Adipose tissue (tissue), 3 donors: ENCODE measurements at regions not wholly inside any gene's neighbourhood (a gene's known extent, or its start where the extent isn't known, plus 50 kb on each side); places are given as distances from the start of the nearest gene placed in this dataset.
A peak's percentile ranks its signal among the peaks of the same experiment; 100 is the strongest.

ENCODE experiments used
- H3K27ac ChIP-seq: one replicate; pipeline ENCODE4 v1.5.1; 2013; ENCODE audit warnings: low read depth, low read length
- WGBS, 3 donors: extraction: QIAGEN DNeasy Blood & Tissue Kit; methylation state at CpG; one replicate each; pipeline ENCODE4 v1.1.7; 2013; 5-methylcytosine and 5-hydroxymethylcytosine counted together
- donor health status: healthy with polysubstance abuse.
- donor health status: Bipolar disorder and iron deficiency.
- donor health status: healthy.

DNA sequence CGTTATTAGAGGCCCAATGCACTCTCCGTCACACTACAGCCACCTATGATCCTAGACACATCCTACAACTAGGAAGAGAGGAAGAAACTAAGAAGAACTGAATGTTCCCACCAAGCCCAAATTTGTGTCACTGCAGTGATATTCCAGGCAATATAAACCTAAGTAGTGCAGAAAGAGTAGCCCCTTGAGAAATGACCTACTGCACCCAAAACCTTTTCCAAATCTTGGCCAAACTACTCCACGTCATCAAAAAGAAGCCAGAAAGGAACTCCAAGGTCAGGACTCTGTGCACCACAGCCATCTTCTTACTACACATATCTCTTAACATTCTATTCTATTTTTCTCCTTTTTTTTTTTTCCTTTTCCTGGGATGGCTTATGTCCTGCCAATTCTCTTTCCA, 60.2 kb downstream of the ADAMTS1 start:
- WGBS, 3 donors, result 76 to 87% (median 76%) methylated on average over 3 of the region's 3 CpGs
- no peak overlapping the region for H3K27ac ChIP-seq

DNA sequence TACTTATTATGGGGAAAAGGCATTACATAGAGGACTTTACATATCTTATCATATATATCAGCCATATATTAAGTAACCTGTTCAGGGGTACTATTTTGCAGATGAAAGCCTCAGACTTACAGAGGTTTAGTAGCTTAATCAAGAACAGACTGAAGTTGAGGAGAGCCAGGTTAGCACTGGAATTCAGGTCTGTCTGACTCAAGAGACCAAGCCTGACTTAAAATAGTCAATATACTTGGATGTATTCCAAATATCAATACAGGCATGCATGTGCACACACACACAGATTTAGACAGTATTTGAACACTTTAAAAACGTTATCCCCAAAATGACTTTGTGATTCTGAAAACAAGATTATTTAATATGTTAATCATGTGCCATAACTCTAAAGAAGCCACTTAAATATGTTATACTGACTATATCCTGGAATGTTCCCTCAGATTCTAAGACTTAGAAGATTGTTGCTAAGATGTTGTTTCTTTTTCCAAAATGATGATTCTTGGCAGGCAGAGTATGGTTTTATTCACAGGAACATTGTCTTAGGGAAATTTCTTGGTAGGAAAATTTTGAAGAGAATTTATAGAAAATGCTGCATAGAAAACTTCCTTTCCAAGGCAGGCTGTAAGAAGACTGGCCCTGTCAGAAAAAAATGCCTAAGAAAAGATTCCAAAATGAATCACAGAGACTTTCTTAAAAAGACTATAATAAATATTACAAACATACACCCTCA, 61.6 kb downstream of the ADAMTS1 start:
- no peak overlapping the region for H3K27ac ChIP-seq
- 10 to 38% (median 37%) methylated on average over 1 of the region's 1 CpG for WGBS, 3 donors

DNA sequence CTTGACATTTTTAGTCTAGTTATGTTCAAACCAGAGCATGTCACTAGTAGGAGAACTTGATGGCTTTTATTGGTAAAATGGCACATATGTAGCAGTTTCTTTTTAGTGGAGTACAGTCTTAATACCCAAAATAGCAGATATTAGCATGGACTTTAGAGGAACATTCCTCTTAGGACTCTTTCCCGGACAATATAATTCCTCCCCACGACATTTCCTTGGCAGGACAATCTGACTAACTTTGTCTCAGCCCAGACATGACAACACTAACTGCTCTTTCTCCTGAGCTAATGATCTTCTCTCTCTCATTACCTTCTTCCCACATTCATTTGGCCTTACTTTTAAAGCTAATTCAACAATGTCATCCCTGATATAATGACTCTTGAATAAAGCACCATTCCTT, 62.5 kb downstream of the ADAMTS1 start:
- 38 to 79% (median 46%) methylated on average over 2 of the region's 2 CpGs for WGBS, 3 donors
- no peak overlapping the region for H3K27ac ChIP-seq

DNA sequence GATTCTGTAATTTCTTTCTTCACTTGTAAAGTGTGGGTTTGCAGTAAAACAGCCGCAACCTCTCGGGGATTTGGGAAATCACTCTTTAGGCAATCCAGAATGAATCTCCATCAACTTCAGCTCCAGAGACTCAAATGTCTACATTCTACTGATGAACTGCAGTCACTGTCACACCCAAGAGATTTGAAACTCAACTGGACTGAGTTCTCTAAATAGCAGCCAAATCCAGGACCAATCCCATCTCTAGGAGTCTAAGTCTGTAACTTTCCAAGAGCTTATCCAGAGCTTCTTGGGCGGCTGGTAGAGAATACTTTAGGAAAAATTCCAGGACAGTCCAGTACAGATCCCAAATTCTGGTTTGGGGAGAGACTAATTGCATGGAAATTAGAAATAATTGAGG, 62.9 kb downstream of the ADAMTS1 start:
- 62 to 81% (median 69%) methylated on average over 3 of the region's 3 CpGs for WGBS, 3 donors
- peak overlapping the region; percentile 11 for H3K27ac ChIP-seq

DNA sequence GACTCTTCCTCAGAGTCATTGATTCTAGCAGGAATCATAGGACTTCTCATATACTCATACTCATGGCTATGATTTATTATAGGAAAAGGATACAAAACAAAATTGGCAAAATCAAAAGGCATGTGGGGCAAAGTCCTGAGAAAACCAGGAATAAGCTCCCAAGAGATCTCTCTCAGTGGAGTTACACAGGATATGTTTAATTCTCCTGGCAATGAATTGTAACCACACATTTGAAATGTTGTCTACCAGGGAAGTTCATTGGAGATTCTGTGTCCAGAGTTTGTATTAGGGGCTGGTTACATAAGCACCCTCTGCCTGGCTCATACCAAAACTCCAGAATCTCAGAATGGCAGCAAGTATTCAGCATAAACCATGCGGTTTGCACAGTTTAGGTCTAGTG, 63.9 kb downstream of the ADAMTS1 start:
- H3K27ac ChIP-seq, result no peak overlapping the region
- 84 to 95% (median 89%) methylated on average over 1 of the region's 1 CpG for WGBS, 3 donors

DNA sequence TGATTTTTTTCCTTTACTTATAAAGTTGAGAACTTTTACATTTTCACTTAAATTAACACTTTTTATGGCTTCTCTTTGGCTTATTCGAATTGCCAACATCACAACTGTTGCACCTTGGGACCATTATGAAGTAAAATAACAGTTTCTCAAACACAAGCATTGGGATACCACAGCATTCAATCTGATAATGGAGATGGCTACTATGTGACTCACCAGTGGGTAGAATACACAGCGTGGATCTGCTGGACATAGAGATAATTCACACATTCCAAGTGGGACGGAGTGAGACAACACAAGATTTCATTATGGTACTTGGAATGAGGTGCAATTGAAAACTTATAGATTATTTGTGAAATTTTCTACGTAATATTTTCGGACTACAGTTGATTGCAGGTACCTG, 68.0 kb downstream of the ADAMTS1 start:
- 84 to 95% (median 92%) methylated on average over 5 of the region's 5 CpGs for WGBS, 3 donors

DNA sequence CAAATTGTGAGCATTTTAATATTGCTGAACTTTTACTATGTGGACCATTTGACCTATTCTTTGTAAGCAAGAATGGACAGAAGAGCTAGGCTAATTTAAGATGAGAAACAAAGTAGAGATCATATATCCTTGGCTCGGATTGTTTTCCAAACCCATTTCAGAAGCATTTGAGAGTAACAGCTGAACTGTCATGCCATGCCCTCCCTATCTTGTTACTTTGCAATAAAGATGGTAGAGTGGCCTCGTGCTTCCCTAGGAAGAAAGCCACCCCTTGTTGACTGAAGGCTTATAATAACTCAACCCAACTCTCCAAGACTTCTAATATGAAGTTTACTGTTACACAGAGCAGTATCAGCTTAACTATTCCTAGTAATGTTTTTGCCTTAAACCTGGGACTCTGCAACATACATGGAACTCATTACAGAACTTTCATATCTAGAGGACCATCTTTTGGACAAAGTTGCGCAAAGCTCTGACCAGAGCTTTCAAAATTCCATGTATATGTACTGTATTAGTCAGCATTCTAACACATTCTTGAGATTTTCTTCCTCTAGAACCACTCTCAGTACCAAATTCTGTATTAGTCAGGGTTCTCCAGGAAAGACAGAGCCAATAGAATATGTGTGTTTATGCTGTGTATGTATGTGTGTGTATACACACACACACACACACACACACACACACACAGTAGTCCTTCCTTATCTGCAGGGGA, 68.7 kb downstream of the ADAMTS1 start:
- H3K27ac ChIP-seq, result no peak overlapping the region
- WGBS, 3 donors, result 84 to 87% (median 86%) methylated on average over 3 of the region's 3 CpGs

More for the DNA sequence above, 68.0 kb downstream of the ADAMTS1 start:
- H3K27ac ChIP-seq, result no peak overlapping the region

DNA sequence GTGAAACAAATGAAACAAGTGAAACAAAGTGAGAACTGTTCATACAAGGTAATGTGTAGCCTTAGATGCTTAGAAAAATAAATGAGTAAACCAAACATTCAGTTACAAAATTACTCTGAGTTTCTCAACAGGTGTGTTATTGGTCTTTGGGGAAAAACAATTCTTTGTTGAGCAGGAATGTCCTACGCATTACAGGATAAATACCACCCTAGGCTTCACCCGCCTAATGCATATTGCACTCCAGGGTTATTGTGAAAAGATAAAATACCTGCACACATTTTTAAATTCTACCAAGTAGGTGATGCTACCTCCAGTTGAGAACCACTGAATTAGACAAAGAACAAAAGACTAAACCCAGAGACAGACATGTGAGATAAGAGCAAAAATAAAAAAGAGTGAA, 72.2 kb downstream of the ADAMTS1 start:
- WGBS, 3 donors, result 69 to 99% (median 92%) methylated on average over 2 of the region's 2 CpGs

DNA sequence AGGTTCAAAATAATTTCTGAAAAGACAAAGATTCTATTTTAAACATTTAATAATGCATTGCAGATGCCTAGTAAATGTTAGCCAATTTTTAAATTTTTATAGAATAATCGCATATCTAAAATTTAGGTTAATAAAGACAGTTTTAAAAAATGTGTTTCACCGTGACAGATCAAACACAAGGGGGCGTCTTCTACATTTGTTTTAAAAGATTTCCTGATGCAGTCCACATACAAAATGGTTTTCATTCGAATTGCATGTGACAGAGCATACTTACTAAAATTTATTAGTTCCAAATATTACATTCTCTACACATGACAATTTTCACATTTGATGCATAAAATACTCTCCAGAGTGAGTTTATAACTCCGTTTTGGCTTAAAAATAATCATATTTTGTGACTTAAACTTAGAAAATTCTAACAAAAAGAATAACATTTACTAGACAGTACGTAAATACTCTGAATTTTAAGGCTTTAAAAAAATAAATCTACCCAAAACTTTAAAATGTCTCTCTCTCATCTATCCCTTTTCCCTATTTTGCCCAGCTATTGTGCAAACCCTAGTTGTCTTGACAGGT, 75.5 kb downstream of the ADAMTS1 start:
- H3K27ac ChIP-seq, result no peak overlapping the region
- WGBS, 3 donors, result 28 to 33% (median 30%) methylated on average over 6 of the region's 6 CpGs

More for the DNA sequence above, 72.2 kb downstream of the ADAMTS1 start:
- H3K27ac ChIP-seq, result no peak overlapping the region

DNA sequence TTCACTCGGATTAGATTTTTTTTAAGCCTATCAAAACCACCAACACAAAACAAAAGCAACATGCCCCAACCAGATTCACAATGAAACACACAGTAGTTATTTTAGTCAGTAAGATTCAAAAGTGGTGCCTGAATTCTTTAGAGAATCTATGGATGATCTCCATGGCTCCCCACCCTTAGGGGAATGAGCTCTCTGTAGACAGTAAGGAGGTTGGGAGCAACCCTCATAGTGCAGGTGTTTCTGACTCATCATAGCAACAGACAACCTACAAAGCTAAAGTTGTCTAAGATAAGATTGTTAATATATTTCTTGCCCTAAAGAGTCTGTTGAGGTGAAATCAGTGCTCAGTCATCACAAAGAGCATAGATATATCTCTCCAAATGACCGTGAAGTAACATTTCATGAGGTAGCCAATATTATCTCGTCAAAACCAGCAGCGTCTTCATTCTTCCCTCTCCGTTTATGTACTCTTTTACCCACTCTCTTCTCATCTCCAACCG, 78.3 kb downstream of the ADAMTS1 start:
- WGBS, 3 donors, result 80 to 90% (median 86%) methylated on average over 6 of the region's 6 CpGs
- no peak overlapping the region for H3K27ac ChIP-seq

DNA sequence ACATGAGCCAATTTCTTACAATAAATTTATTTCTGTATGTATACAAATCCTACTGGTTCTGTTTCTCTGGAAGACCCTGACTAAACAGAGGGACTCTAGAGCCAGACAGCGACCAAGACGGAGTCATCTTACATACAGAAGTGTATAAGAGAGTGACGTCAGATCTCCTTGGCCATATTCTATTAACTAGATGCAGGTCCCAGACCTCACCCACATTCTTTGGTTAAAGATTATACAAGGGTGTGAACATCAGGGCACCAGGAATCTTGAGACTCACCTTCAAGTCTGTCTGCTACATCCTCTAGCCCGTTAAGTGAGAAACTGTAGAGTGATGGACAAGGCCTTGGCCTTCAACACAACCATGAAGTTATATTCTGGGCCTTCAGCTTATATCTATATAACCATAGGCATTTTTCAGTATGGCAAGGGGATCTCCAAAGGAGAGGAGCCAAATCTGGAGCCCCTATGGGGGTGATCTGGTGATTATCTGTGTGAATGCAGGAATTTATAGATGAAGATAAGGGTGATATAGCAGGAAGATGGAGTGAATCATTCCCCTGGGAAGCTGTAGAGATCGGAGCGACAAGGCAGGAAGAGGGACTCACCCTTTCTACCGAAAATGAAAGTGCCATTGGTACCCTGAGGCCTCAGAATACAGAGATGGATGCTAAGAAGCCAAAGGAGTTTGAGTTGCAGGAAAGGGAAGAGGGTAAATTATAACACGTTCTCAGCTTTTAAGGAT, 83.9 kb downstream of the ADAMTS1 start:
- WGBS, 3 donors, result 89 to 93% (median 91%) methylated on average over 8 of the region's 8 CpGs
- H3K27ac ChIP-seq, result no peak overlapping the region

DNA sequence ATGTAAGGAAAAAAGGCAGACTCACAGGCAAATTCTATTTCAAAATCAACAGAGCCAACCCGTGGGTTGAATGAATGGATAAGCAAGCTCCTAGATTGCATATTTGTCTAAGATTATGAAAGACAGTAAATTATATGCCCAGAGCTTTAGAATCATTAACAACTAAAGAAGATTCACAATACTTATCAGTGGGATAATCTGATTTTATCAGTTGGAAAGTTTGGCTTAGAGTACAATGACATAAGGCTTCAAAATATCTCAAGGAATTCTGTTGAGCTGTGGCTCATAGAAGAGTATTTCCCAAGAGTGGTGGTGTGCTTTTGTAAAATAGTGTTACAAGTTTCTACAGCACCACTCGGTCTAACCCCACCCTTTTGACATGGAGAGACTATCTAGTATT, 85.5 kb downstream of the ADAMTS1 start:
- 55 to 72% (median 66%) methylated on average over 2 of the region's 2 CpGs for WGBS, 3 donors
- no peak overlapping the region for H3K27ac ChIP-seq

DNA sequence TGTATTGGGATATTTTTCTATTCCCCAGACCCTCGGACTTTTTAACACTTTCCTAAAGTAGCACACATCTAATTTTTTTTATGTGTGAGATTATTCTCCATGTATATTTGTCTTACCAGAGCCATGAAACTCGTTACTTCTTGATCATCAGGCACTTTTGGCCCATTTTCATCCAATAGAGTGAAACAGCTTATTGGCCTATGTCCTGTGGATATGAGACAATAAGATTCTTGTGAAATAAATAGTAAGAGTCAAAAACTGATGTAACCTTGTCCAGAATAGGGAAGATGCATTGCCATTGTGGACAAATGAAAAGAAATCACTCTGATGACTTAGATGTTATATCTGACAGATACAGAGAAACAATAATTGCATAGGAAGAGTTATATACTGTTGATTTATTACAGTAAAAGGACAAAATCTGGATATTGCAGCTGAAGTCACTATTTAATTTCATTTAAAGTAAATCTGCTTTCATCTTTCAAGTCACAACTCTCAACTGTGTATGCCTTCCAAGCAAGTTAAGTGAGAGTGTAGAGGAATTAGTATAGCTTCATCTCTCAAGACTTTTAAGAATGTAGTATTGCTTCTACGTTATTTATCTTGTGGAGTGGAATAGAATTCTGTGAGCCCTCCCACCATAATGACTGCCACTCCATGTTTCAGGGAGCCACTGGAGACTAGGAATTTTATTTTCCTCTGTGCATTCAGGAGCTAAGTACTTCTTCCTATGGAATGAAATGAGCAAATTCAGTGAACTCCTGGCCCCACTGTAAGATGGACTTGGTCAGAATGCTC, 86.9 kb downstream of the ADAMTS1 start:
- no peak overlapping the region for H3K27ac ChIP-seq
- WGBS, 3 donors, result 72 to 81% (median 78%) methylated on average over 3 of the region's 3 CpGs

DNA sequence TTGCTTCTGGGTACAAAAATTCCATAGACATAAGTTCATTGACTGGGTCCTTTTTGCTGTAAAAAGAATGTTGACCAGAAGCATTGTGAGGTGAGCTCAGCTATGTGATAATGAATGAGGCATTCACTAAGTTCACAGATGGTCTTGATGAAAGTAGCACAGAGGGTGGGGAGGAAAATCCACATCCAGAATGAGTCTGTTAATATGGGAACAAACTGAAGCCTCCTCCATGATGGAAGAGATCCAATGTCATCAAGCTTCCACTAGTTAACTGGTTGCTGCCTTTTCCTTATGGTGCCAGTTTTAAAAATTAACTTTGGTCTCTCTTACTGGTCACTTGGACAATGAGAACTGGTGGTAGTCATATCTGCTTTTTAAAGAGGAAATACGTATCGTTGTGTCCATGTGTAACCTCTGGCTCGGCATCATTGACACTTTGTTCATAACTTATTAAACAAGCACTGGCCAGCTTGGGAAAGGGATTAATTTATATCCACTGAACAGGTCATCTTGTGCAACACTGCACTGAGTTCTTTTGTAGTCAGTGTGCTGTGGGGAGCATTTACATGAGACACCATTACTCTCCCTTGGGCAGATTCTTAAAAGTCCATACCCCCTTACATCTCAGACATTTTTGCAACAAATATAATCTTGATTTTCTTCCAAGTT, 88.6 kb downstream of the ADAMTS1 start:
- WGBS, 3 donors, result 67 to 85% (median 73%) methylated on average over 3 of the region's 3 CpGs

DNA sequence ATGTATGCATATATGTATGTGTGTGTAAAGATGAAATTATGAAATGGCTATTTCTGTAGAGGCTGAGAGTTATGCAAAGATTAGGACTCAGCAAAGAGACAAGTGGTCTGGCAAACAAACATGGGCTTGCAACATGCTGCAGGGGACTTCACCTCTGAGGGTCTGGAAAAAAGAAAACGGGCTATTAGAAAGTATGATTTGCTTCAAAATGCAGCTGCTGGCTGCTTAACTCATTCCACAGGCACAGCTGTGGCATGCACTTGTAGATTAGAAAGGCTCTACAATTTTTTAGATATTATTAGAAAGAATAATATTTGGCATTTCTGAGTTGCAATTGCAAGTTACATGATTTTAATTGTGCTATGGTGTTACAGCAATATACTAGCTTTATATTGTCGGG, 90.4 kb downstream of the ADAMTS1 start:
- no peak overlapping the region for H3K27ac ChIP-seq
- WGBS, 3 donors, result 78 to 93% (median 87%) methylated on average over 2 of the region's 2 CpGs

More for the DNA sequence above, 88.6 kb downstream of the ADAMTS1 start:
- H3K27ac ChIP-seq, result no peak overlapping the region

DNA sequence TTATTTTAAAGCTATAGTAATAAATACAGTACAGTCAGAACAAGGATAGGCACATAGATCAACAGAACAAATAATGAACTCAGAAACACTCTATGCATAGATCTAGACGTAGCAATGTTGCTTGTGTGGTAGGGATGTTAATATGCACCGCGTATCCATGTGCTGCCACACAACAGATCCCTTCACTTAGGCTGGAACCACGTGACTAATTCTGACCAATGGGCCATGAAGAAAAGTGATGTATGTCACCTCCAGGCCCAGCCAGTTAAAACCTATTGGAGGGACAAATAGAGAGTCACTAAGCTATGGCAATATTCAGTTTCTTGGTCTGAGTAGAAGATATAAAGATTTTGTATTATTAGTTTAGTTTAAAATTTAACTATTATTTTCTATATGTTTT, 91.4 kb downstream of the ADAMTS1 start:
- H3K27ac ChIP-seq, result no peak overlapping the region
- WGBS, 3 donors, result 91 to 96% (median 95%) methylated on average over 4 of the region's 4 CpGs

DNA sequence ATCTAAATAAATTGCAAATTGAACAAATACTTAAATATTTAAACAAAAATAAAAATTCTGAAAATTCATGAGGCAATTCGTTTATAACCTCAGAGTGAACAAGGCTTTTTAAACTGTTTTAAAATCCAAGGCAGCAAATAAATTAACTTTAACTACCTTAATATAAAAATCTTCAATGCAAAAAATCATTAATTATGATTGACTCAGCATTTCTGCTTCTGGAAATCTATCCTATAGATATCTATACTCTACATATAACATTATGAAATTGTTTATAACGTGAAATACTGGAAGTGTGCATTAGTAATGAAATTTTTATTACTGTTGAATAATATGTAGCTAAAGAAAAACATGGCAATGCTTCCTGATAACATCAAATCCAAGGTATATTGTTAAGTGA, 92.4 kb downstream of the ADAMTS1 start:
- WGBS, 3 donors, result 58 to 79% (median 78%) methylated on average over 2 of the region's 2 CpGs
- H3K27ac ChIP-seq, result no peak overlapping the region

DNA sequence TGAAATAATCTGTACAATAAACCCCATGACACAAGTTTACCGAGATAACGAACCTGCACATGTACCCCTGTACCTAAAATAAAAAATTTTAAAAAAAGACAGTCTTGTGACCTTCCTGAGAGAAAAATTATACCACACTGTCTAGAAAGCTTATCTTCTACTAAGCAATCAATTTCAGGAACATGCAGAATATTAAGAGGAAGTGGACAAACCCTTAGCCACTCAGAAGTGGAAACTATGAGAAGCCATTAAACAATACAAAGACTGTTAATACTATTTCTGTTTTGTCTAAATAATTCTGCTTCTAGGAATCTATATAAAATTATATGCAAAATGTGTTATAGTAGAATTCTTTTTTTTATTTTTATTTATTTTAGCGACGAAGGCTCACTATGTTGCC, 93.9 kb downstream of the ADAMTS1 start:
- no peak overlapping the region for H3K27ac ChIP-seq
- WGBS, 3 donors, result 71 to 77% (median 74%) methylated on average over 4 of the region's 4 CpGs
